Adrenal gland (tissue), 9 donors: ENCODE measurements at regions not wholly inside any gene's neighbourhood (a gene's known extent, or its start where the extent isn't known, plus 50 kb on each side); places are given as distances from the start of the nearest gene placed in this dataset.

ENCODE experiments used
- DNase-seq, 7 donors: peaks; one replicate each; pipeline ENCODE4 v3.0.0-alpha.2; 2019 to 2020
- H3K27ac ChIP-seq, 5 donors: fragments of 200-600 bp; sonication (generic) in 4 of 5; 1 replicate in 3 of 5; 2 replicates in 2 of 5; pipeline versions ENCODE4 v1.5.1 to v1.8.0; 2016 to 2020; ENCODE audit warnings: mild to moderate bottlenecking in 1 of 5
- H3K27me3 ChIP-seq: fragments of 200-600 bp; 2 replicates; pipeline ENCODE4 v1.8.0; 2021
- H3K36me3 ChIP-seq, 2 donors: fragments of 200-600 bp; replicated peaks in 1 of 2; 1 replicate in 1 of 2; 2 replicates in 1 of 2; pipeline versions ENCODE4 v1.5.1 to v1.8.0; 2018 to 2022
- H3K4me1 ChIP-seq, 2 donors: fragments of 200-600 bp; replicated peaks in 1 of 2; 1 replicate in 1 of 2; 2 replicates in 1 of 2; pipeline versions ENCODE4 v1.5.1 to v1.8.0; 2018 to 2021
- H3K4me3 ChIP-seq, 4 donors: fragments of 200-600 bp; sonication (generic) in 3 of 4; one replicate each; pipeline ENCODE4 v1.5.1; 2016 to 2018
- H3K9me3 ChIP-seq, 3 donors: fragments of 200-600 bp; sonication (generic) in 1 of 3; replicated peaks in 1 of 3; 1 replicate in 2 of 3; 2 replicates in 1 of 3; pipeline versions ENCODE4 v1.5.1 to v1.8.0; 2016 to 2021
- CTCF ChIP-seq, 6 experiments: fragments of 450-650 bp in 4 of 6; fragments of 200-600 bp in 2 of 6; sonication (generic) in 1 of 6; IDR thresholded peaks; 1 replicate in 5 of 6; 2 replicates in 1 of 6; pipeline versions ENCODE4 v1.5.1 to v1.8.0; 2016 to 2021; ENCODE audit warnings: antibody characterized with exemption in 6 of 6, mild to moderate bottlenecking in 2 of 6, moderate library complexity in 1 of 6
- POLR2A ChIP-seq, 2 donors: fragments of 450-650 bp; IDR thresholded peaks; one replicate each; pipeline ENCODE4 v1.6.1; 2017; ENCODE audit warnings: antibody characterized with exemption in 2 of 2, mild to moderate bottlenecking in 2 of 2, moderate library complexity in 1 of 2
- WGBS, 4 donors: extraction: QIAGEN DNeasy Blood & Tissue Kit in 2 of 4; methylation state at CpG; one replicate each; pipeline versions ENCODE4 v1.1.5 to v1.1.7; 2013 to 2017; 5-methylcytosine and 5-hydroxymethylcytosine counted together
- intact Hi-C, 2 donors: fragments of 100-400 bp; cut with DNase I; formaldehyde crosslinking; loops; one replicate each; pipeline versions ENCODE4 v1.14.1 to v1.15.0; 2022 to 2023
- donor health status: healthy with polysubstance abuse.
- donor health status: Bipolar disorder and iron deficiency.
- donor health status: DM: yes; HTN: yes; CAD: no.
- donor health status: DM: no; HTN: no; CAD: no.
- donor health status: DM: no; HTN: no; CAD: no.

- 77 to 87% (median 81%) methylated on average over 2 of the region's 2 CpGs for WGBS, 4 donors
- intact Hi-C loops = no loop called here
- TF ChIP-seq CTCF (IDR thresholded peaks at IDR 0.05) (no peak), POLR2A (IDR thresholded peaks at IDR 0.05) (no peak)
- Histone ChIP-seq H3K27me3 (no peaks in the 10 kb centered on the region), H3K27ac (no peak overlapping the region), H3K9me3 (no peaks in the 10 kb centered on the region), H3K4me3 (no peak overlapping the region), H3K36me3 (no peaks in the 10 kb centered on the region), H3K4me1 (no peaks in the 10 kb centered on the region)
- DNase-seq = no peak
Observed at GRCh38 chr2:83534416-83534815, 924.7 kb downstream of the SUCLG1 start.

GRCh38 chr2:83531206-83531826 is 927.8 kb downstream of the SUCLG1 start:
- TF ChIP-seq POLR2A (IDR thresholded peaks at IDR 0.05) (no peak), CTCF (IDR thresholded peaks at IDR 0.05) (no peak)
- Histone ChIP-seq H3K36me3 (no peaks in the 10 kb centered on the region), H3K27ac (no peak overlapping the region), H3K9me3 (no peaks in the 10 kb centered on the region), H3K4me1 (no peaks in the 10 kb centered on the region), H3K27me3 (no peaks in the 10 kb centered on the region), H3K4me3 (no peak overlapping the region)
- no peak for DNase-seq
- intact Hi-C loops = no loop called here
- WGBS, 4 donors = 55 to 76% (median 69%) methylated on average over 5 of the region's 5 CpGs

GRCh38 chr2:83528767-83529166 is 930.3 kb downstream of the SUCLG1 start:
- H3K9me3 ChIP-seq = no peaks in the 10 kb centered on the region
- no peaks in the 10 kb centered on the region for H3K36me3 ChIP-seq
- intact Hi-C loops = no loop called here
- no peak overlapping the region for H3K4me3 ChIP-seq
- H3K4me1 ChIP-seq = no peaks in the 10 kb centered on the region
- no peaks in the 10 kb centered on the region for H3K27me3 ChIP-seq
- DNase-seq = no peak
- TF ChIP-seq CTCF (IDR thresholded peaks at IDR 0.05) (no peak), POLR2A (IDR thresholded peaks at IDR 0.05) (no peak)
- 69 to 86% (median 74%) methylated on average over 1 of the region's 1 CpG for WGBS, 4 donors
- H3K27ac ChIP-seq = no peak overlapping the region

GRCh38 chr2:83522891-83523493 is 936.1 kb downstream of the SUCLG1 start:
- Histone ChIP-seq H3K36me3 (no peaks in the 10 kb centered on the region), H3K4me3 (no peak overlapping the region), H3K27ac (no peak overlapping the region), H3K27me3 (no peaks in the 10 kb centered on the region), H3K9me3 (no peaks in the 10 kb centered on the region), H3K4me1 (no peaks in the 10 kb centered on the region)
- intact Hi-C loops = no loop called here
- DNase-seq = no peak
- 73 to 86% (median 84%) methylated on average over 4 of the region's 4 CpGs for WGBS, 4 donors
- TF ChIP-seq POLR2A (IDR thresholded peaks at IDR 0.05) = no peak
